ENCODE measurements at regions not wholly inside any gene's neighbourhood (a gene's known extent, or its start where the extent isn't known, plus 50 kb on each side); places are given as distances from the start of the nearest gene placed in this dataset.

DNA sequence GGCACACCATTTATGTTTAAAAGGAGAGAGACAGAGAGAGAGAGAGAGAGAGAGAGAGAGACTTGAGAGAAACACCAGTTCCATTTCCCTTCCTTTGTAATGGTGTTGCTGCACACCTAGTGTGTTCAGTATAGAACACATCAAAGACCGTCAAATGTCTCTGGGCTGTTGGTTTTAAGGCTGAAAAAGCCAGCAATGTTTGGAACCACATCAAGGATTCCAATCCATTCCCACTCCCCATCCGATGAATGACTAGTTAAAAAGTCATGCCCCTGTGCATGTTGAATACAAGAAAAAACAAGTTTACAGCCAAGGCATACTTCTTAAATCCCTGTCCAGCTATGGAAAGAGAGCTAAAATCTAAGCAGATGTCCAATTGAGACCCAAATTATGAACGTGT, 83.0 kb upstream of the IFNE start:
- no peak for DNase-seq

- DNase-seq = no peak
These were observed 85.8 kb upstream of the IFNE start for GRCh38 chr9:21567926-21568325.

GRCh38 chr9:21568484-21568883, 86.4 kb upstream of the IFNE start:
- no peak for DNase-seq

GRCh38 chr9:21569721-21570120, 87.6 kb upstream of the IFNE start:
- no peak for DNase-seq

DNA sequence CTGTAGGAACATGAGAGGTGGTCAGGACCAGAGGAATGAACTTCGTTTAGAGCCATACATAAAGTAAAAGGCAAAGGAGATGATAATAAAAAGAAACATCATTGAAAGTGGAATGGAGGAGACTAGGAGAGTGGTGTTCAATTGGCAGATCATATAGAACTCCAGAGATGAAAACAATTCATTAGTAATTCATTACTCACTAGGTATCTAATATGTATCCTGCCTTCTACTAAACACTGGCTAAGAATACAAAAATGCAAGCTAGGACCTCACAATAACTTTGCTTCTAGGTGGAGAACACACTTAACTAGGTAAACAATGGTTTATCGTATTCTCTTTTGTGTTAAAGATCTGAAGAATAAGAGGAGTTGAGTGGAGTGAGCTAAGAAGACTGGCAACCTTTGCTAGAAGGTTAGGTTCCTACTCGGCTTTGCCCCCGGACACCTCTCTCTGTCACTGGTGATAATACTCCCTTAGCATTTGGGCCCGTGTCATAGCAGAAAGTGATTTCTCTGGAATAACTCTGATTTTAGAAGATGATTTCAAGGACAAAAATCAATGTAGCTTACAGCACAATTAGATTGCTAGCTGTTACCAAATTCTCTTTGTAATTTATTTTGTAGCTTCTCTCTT, 88.6 kb upstream of the IFNE start:
- DNase-seq = no peak

- DNase-seq = no peak
These were observed 92.1 kb upstream of the IFNE start for GRCh38 chr9:21574261-21574660.

DNA sequence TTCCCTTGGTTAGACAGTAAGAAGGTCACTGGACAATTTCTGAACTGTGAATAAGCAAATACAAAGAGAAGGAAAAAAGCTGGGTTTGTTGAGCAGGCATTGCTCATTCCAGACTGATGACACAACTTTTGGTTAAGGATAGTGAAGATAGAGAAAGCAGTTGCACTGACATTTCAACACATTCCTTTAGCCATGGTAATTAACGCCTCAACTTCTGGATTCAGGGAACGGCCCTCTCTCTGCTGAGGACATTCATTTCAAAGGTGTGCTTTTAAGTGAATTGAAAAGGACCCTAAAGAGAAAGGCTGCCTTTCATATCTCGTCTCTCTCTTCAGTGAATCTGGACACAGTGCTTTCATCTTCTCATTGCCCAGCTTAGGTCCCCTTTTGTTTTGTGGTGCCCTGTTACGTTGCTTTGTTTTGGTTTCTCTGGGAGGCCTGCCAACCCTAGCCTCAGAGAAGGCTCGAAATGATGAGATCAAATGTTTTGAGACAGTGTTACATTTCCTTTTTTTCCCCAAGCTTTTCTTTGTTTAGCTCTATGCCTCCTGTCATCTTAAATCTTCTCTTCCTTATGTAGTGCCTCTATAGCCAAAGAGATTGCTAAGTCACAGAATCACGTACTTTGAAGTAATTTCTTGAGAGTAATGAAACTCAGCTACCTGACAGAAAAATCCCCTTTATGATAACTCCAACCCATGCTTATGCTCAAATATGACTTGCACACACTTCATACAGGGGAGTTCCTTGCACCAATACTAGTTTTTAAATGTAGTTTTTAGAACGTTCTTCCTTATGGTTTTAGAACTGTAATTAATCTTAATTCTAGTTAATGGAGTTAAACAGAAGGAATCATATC, 94.4 kb upstream of the IFNE start:
- DNase-seq = no peak

- no peak for DNase-seq
These were observed 97.1 kb upstream of the IFNE start for GRCh38 chr9:21579247-21579671.

- DNase-seq = no peak
These were observed 97.6 kb upstream of the IFNE start for GRCh38 chr9:21579743-21580142.

DNA sequence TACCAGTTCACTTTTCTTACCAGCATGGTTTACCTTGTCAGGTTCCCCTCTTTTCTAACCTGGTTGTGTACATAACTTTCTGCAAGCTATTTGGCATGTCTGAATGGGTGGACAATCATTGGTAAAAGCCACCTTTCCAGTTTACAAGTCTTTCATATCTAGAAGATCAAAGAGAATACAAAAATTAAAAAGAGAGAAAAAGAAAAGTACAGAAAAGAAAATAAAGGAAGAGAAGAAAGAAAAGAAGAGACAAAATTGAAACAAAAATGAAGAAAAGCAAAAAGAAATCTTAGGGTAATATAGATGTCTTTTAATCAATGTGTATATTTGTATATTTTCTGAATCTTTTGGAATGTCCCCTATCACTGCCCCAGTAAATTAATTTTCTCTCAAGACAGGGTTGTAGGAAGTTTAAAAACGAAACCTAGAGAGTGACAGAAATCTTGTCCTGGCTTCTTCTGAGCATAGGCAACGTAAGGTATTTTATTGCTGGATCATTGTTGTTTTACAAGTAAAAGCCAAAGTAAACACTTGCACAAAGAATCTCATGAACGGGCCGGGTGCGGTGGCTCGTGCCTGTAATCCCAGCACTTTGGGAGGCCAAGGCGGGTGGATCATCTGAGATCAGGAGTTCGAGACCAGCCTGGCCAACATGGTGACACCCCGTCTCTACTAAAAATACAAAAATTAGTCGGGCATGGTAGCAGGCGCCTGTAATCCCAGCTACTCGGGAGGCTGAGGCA, 98.7 kb upstream of the IFNE start:
- DNase-seq = no peak

GRCh38 chr9:21583628-21584377, 101.7 kb upstream of the IFNE start:
- DNase-seq = no peak

DNA sequence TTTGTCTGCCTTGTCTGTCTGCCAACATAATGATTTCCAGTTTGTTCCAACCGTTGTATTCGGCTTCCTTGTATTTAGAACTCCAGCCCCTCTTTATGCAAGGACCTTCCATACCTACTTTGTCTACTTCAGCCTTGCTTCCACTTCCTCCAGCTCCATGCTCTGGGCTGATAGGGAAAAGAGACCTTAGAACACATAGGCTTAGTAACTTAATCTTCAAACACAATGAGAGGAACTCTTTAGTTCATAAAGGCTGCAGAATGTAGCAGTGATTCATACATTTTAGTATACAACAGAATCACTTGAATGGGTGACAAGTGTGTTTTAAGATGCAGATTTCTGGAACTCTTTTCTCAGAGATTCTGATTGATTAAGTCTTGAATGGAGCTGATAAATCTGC, 102.8 kb upstream of the IFNE start:
- DNase-seq = no peak

DNA sequence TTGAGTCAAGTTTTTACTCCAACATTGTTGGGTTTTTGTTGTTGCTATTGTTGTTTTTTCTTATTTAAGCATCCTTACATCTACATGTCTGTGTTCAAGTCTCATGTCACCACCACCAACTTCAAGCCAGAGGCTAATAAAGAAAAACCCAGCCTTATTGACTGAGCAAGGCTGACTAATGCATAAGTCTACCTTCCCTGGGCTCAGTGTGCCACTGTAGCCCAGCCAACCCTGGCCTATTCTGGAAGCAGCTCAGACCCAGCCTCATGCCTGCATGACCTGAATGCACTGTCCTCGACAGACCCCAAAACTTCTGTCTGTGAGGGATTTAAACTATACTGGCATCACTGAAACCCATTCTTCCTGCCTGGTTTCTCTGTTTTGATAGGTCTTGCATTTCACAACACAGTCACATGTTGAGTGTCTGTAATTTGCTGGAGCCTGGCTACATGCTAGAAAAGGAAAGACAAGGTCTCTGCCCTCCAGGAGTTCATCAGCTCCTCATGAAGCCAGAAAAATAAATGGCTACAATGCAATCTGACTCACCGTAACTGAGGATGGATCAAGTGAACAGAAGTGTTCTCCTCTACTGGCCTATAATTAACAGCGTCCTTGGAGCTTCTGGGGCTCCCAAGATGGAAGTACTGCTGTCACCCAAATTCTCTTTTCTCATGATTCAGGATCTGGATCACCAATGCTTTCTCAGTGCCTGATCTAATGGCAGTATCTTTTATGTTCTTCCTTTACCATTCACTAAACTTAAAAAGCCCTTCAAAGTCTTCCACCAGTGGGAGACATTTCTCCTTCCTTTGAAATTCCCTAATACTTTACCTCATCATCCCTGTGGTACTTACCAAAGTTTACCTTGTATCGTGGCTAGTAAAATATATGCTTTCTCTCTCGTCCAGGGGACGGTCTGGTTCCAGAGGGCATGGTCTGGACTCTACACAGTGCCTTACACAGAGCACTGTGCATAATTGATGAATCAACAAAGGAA, 103.9 kb upstream of the IFNE start:
- no peak for DNase-seq

DNA sequence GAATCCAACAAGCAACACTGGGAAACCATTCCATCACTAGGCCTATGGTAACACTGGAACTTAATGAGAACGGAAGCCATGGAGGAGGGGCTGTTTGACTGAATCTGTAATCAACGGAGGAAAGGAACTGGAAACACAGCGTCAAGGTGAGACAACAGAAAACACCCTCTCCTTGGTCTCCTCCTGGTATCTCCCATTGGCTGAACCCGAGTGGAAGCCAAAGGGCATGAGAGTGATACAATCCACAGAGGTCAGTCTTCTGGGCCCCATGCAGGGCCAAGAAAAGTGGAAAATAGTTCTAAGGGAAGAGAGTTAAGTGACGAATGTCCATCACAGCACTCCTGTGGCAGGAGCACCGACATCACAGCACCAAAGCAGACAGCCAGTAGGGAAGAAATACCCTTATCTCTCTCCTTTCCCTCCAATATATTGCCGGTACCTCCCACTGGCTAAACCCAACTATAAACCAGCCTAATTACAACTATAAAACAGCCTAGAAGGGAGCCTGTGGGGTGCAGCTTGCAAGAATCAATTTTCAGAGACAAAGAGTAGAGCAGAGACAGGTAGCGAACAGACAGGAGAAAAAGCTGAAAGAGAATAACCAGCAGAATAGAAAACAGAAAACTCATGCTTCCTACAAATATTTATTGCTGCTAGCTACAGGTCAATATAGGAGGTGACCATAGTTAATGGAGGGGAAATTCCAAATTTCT, 107.4 kb upstream of the IFNE start:
- DNase-seq = no peak

GRCh38 chr9:21590058-21590996, 108.2 kb upstream of the IFNE start:
- no peak for DNase-seq

GRCh38 chr9:21591221-21592062, 109.3 kb upstream of the IFNE start:
- no peak for DNase-seq

GRCh38 chr9:21592063-21592338, 109.9 kb upstream of the IFNE start:
- DNase-seq = no peak

- no peak for DNase-seq
These were observed 115.2 kb upstream of the IFNE start for GRCh38 chr9:21597284-21597683.

DNA sequence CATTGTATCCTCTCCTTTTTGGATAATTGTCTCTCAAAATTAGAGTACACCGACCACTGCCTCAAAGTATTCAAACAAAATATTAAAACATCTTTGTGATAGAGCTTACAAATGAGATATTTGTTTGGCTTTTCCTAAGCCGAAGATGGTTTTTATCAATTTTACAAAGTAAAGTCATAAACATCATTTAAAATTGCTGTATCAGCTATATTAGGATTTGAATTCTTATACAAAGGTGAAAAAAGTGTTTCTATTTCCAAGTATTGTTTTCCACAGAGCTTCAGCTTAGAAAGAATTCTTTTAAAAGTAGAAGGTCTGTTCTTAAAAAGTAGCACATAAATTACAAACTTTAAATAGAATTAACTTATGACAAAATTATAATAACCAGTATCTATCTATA, 116.6 kb upstream of the IFNE start:
- no peak for DNase-seq
